ACC112 (cell line): ENCODE measurements at regions not wholly inside any gene's neighbourhood (a gene's known extent, or its start where the extent isn't known, plus 50 kb on each side); places are given as distances from the start of the nearest gene placed in this dataset.
"Not testable (repeated sequence)": the region's sequence is repeated elsewhere in the genome, so short reads cannot be mapped to it uniquely, and the experiment has no call there.

Experiments used
- H2AFZ ChIP-seq: fragments of 200-600 bp; sonication (generic); one replicate; pipeline ENCODE4 v1.6.0; 2017; ENCODE audit warnings: antibody characterized with exemption, low read length; ENCODE audit not compliant: unreplicated experiment
- H3K27ac ChIP-seq: fragments of 200-600 bp; sonication (generic); 2 replicates; pipeline ENCODE4 v1.5.1; 2014; ENCODE audit warnings: low read depth, mild to moderate bottlenecking, antibody characterized with exemption, low read length, moderate library complexity
- H3K27me3 ChIP-seq: fragments of 200-600 bp; sonication (generic); 2 replicates; pipeline ENCODE4 v1.6.1; 2014; ENCODE audit warnings: mild to moderate bottlenecking, antibody characterized with exemption, low read length, moderate library complexity, mixed read lengths; ENCODE audit not compliant: insufficient read depth
- H3K36me3 ChIP-seq: fragments of 200-600 bp; sonication (generic); 2 replicates; pipeline ENCODE4 v1.6.1; 2016; ENCODE audit warnings: mild to moderate bottlenecking, antibody characterized with exemption, low read length, moderate library complexity, mixed read lengths; ENCODE audit not compliant: insufficient read depth
- H3K4me1 ChIP-seq: fragments of 200-600 bp; sonication (generic); one replicate; pipeline ENCODE4 v1.6.1; 2016; ENCODE audit warnings: low read length, mixed read lengths; ENCODE audit not compliant: insufficient read depth, unreplicated experiment, control insufficient read depth
- H3K4me3 ChIP-seq: fragments of 200-600 bp; sonication (generic); 2 replicates; pipeline ENCODE4 v1.5.1; 2014; ENCODE audit warnings: mild to moderate bottlenecking, low read depth, low read length
- H3K79me2 ChIP-seq: fragments of 200-600 bp; sonication (generic); one replicate; pipeline ENCODE4 v1.6.0; 2016; ENCODE audit warnings: low read length; ENCODE audit not compliant: control insufficient read depth, unreplicated experiment, insufficient read depth

GRCh38 chr6:106811088-106811686, 163.3 kb downstream of the CD24 start:
- Histone ChIP-seq H2AFZ (no peak overlapping the region), H3K4me1 (no peaks in the 10 kb centered on the region), H3K4me3 (no peak overlapping the region), H3K27ac (no peak overlapping the region), H3K36me3 (no peaks in the 10 kb centered on the region), H3K79me2 (no peaks in the 10 kb centered on the region), H3K27me3 (peaks cover 40% of the 10 kb centered on the region)

GRCh38 chr6:106808758-106809157, 165.8 kb downstream of the CD24 start:
- H2AFZ ChIP-seq: no peak overlapping the region
- H3K4me1 ChIP-seq: no peaks in the 10 kb centered on the region
- H3K36me3 ChIP-seq: no peaks in the 10 kb centered on the region
- H3K4me3 ChIP-seq: no peak overlapping the region
- no peak overlapping the region for H3K27ac ChIP-seq
- no peaks in the 10 kb centered on the region for H3K79me2 ChIP-seq
- peaks cover 40% of the 10 kb centered on the region for H3K27me3 ChIP-seq

GRCh38 chr6:106807947-106808611, 166.4 kb downstream of the CD24 start:
- no peak overlapping the region for H3K27ac ChIP-seq
- no peak overlapping the region for H3K4me3 ChIP-seq
- H3K79me2 ChIP-seq: no peaks in the 10 kb centered on the region
- no peaks in the 10 kb centered on the region for H3K36me3 ChIP-seq
- no peak overlapping the region for H2AFZ ChIP-seq
- peaks cover 40% of the 10 kb centered on the region for H3K27me3 ChIP-seq
- H3K4me1 ChIP-seq: no peaks in the 10 kb centered on the region

- H2AFZ ChIP-seq, H3K79me2 ChIP-seq, H3K27ac ChIP-seq, H3K36me3 ChIP-seq, H3K4me1 ChIP-seq, H3K4me3 ChIP-seq: not testable (repeated sequence)
- peaks cover 44% of the 10 kb centered on the region for H3K27me3 ChIP-seq
These were observed 168.3 kb downstream of the CD24 start for GRCh38 chr6:106806253-106806652.

- Histone ChIP-seq H3K27ac (no peak overlapping the region), H3K4me3 (no peak overlapping the region), H3K27me3 (peaks cover 44% of the 10 kb centered on the region), H3K36me3 (no peaks in the 10 kb centered on the region), H3K79me2 (no peaks in the 10 kb centered on the region), H2AFZ (no peak overlapping the region), H3K4me1 (no peaks in the 10 kb centered on the region)
These were observed 168.8 kb downstream of the CD24 start for GRCh38 chr6:106805771-106806170.

- Histone ChIP-seq H2AFZ (no peak overlapping the region), H3K79me2 (no peaks in the 10 kb centered on the region), H3K4me1 (no peaks in the 10 kb centered on the region), H3K4me3 (no peak overlapping the region), H3K27ac (no peak overlapping the region), H3K36me3 (no peaks in the 10 kb centered on the region), H3K27me3 (peaks cover 48% of the 10 kb centered on the region)
These were observed 169.9 kb downstream of the CD24 start for GRCh38 chr6:106804346-106805335.

- Histone ChIP-seq H3K27ac (no peak overlapping the region), H3K27me3 (peaks cover 44% of the 10 kb centered on the region), H2AFZ (no peak overlapping the region), H3K79me2 (no peaks in the 10 kb centered on the region), H3K36me3 (no peaks in the 10 kb centered on the region), H3K4me3 (no peak overlapping the region), H3K4me1 (no peaks in the 10 kb centered on the region)
These were observed 171.3 kb downstream of the CD24 start for GRCh38 chr6:106803188-106803587.

- Histone ChIP-seq H2AFZ (no peak overlapping the region), H3K27me3 (peaks cover 41% of the 10 kb centered on the region), H3K36me3 (no peaks in the 10 kb centered on the region), H3K27ac (no peak overlapping the region), H3K79me2 (no peaks in the 10 kb centered on the region), H3K4me1 (no peaks in the 10 kb centered on the region), H3K4me3 (no peak overlapping the region)
These were observed 172.4 kb downstream of the CD24 start for GRCh38 chr6:106802139-106802538.

- H3K4me3 ChIP-seq: no peak overlapping the region
- no peak overlapping the region for H2AFZ ChIP-seq
- no peaks in the 10 kb centered on the region for H3K4me1 ChIP-seq
- no peaks in the 10 kb centered on the region for H3K79me2 ChIP-seq
- H3K27ac ChIP-seq: no peak overlapping the region
- H3K36me3 ChIP-seq: no peaks in the 10 kb centered on the region
- H3K27me3 ChIP-seq: peaks cover 44% of the 10 kb centered on the region
These were observed 171.9 kb downstream of the QRSL1 start for GRCh38 chr6:106801256-106801655.

GRCh38 chr6:106800379-106800778, 171.0 kb downstream of the QRSL1 start:
- no peak overlapping the region for H3K27ac ChIP-seq
- H3K4me1 ChIP-seq: no peaks in the 10 kb centered on the region
- H2AFZ ChIP-seq: no peak overlapping the region
- peaks cover 53% of the 10 kb centered on the region for H3K27me3 ChIP-seq
- H3K36me3 ChIP-seq: no peaks in the 10 kb centered on the region
- no peak overlapping the region for H3K4me3 ChIP-seq
- no peaks in the 10 kb centered on the region for H3K79me2 ChIP-seq
